DND-41 (cell line): ENCODE measurements at regions not wholly inside any gene's neighbourhood (a gene's known extent, or its start where the extent isn't known, plus 50 kb on each side); places are given as distances from the start of the nearest gene placed in this dataset.

ENCODE experiments used
- ATAC-seq: fragments of 200-7000 bp; cut with Tn5 transposase; 3 replicates; pipeline ENCODE4 v1.9.1; 2021; ENCODE audit warnings: low read depth; ENCODE audit not compliant: insufficient read depth
- DNase-seq: peaks from one replicate; pipeline ENCODE4 v3.0.0-alpha.2; 2020
- H2AFZ ChIP-seq: 2 replicates; pipeline ENCODE4 v1.6.0; 2012; ENCODE audit warnings: low read depth, low read length
- H3K27ac ChIP-seq: 2 replicates; pipeline ENCODE4 v1.5.1; 2012; ENCODE audit warnings: low read length, inconsistent platforms
- H3K27me3 ChIP-seq: fragments of 200-600 bp; sonication (generic); 2 replicates; pipeline ENCODE4 v1.6.0; 2012; ENCODE audit warnings: low read length, mild to moderate bottlenecking, inconsistent platforms; ENCODE audit not compliant: insufficient read depth, poor library complexity
- H3K36me3 ChIP-seq: 2 replicates; pipeline ENCODE4 v1.5.1; 2012; ENCODE audit warnings: low read length, inconsistent platforms; ENCODE audit not compliant: insufficient read depth
- H3K4me1 ChIP-seq: 2 replicates; pipeline ENCODE4 v1.5.1; 2012; ENCODE audit warnings: mild to moderate bottlenecking, low read length; ENCODE audit not compliant: insufficient read depth
- H3K4me2 ChIP-seq: 2 replicates; pipeline ENCODE4 v1.6.0; 2012; ENCODE audit warnings: mild to moderate bottlenecking, moderate library complexity, low read length, inconsistent platforms; ENCODE audit not compliant: insufficient read depth
- H3K4me3 ChIP-seq, 2 experiments: fragments of 200-600 bp in 1 of 2; shearing (Covaris generic) in 1 of 2; 2 replicates each; pipeline ENCODE4 v1.5.1; 2012 to 2016; ENCODE audit warnings: inconsistent platforms in 2 of 2, low read length in 2 of 2, mild to moderate bottlenecking in 2 of 2, low read depth in 1 of 2, moderate library complexity in 1 of 2
- H3K79me2 ChIP-seq: 2 replicates; pipeline ENCODE4 v1.6.0; 2012; ENCODE audit warnings: low read length, inconsistent platforms; ENCODE audit not compliant: insufficient read depth
- H3K9ac ChIP-seq: 2 replicates; pipeline ENCODE4 v1.6.0; 2012; ENCODE audit warnings: low read depth, mild to moderate bottlenecking, inconsistent platforms, low read length, moderate library complexity
- H3K9me3 ChIP-seq: 2 replicates; pipeline ENCODE4 v1.5.1; 2012; ENCODE audit warnings: low read length, moderate library complexity, mild to moderate bottlenecking, inconsistent platforms; ENCODE audit not compliant: insufficient read depth, severe bottlenecking
- H4K20me1 ChIP-seq: 2 replicates; pipeline ENCODE4 v1.6.0; 2012; ENCODE audit warnings: low read length; ENCODE audit not compliant: insufficient read depth
- EZH2 ChIP-seq: IDR thresholded peaks from 3 replicates; pipeline ENCODE4 v1.6.1; 2012; ENCODE audit warnings: borderline replicate concordance, low read depth, mild to moderate bottlenecking, moderate library complexity, low read length, inconsistent platforms; ENCODE audit not compliant: severe bottlenecking
- TF ChIP-seq, protein P1 (sequence below): IDR thresholded peaks from 2 replicates; pipeline ENCODE4 v1.5.1; 2012; ENCODE audit warnings: borderline replicate concordance, low read length, moderate library complexity, mild to moderate bottlenecking; ENCODE audit not compliant: poor library complexity, severe bottlenecking; ENCODE audit errors: extremely low read depth

DNA sequence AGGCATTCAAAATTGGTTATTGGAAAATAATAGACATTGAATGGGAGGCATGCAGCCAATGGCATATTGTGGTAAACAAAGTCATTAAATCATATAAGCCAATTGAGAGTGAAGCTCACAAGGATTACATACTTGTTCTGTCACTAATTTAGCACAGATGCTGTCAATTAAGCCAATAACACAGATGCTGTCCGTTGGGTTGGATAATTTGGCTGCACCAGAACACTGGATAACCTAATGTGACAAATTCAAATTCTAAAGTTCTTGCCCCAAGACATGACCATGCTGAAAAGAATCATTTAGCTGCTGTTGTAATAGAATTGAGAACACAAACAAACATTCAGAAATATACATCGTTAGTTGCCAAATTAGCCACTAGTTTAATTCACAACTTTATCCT lies 1796.4 kb downstream of the EFNA5 start:
- Histone ChIP-seq H3K79me2 (no peaks in the 10 kb centered on the region), H3K4me2 (no peak overlapping the region), H3K27me3 (no peaks in the 10 kb centered on the region), H3K9me3 (no peaks in the 10 kb centered on the region), H3K4me1 (no peaks in the 10 kb centered on the region), H3K27ac (no peak overlapping the region), H3K36me3 (no peaks in the 10 kb centered on the region), H3K9ac (no peak overlapping the region), H3K4me3 (no peak overlapping the region), H2AFZ (no peak overlapping the region), H4K20me1 (no peaks in the 10 kb centered on the region)
- ATAC-seq (no peak), DNase-seq (no peak)
- TF ChIP-seq EZH2: no peak
- TF ChIP-seq, protein P1, sequence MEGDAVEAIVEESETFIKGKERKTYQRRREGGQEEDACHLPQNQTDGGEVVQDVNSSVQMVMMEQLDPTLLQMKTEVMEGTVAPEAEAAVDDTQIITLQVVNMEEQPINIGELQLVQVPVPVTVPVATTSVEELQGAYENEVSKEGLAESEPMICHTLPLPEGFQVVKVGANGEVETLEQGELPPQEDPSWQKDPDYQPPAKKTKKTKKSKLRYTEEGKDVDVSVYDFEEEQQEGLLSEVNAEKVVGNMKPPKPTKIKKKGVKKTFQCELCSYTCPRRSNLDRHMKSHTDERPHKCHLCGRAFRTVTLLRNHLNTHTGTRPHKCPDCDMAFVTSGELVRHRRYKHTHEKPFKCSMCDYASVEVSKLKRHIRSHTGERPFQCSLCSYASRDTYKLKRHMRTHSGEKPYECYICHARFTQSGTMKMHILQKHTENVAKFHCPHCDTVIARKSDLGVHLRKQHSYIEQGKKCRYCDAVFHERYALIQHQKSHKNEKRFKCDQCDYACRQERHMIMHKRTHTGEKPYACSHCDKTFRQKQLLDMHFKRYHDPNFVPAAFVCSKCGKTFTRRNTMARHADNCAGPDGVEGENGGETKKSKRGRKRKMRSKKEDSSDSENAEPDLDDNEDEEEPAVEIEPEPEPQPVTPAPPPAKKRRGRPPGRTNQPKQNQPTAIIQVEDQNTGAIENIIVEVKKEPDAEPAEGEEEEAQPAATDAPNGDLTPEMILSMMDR: no peak

DNA sequence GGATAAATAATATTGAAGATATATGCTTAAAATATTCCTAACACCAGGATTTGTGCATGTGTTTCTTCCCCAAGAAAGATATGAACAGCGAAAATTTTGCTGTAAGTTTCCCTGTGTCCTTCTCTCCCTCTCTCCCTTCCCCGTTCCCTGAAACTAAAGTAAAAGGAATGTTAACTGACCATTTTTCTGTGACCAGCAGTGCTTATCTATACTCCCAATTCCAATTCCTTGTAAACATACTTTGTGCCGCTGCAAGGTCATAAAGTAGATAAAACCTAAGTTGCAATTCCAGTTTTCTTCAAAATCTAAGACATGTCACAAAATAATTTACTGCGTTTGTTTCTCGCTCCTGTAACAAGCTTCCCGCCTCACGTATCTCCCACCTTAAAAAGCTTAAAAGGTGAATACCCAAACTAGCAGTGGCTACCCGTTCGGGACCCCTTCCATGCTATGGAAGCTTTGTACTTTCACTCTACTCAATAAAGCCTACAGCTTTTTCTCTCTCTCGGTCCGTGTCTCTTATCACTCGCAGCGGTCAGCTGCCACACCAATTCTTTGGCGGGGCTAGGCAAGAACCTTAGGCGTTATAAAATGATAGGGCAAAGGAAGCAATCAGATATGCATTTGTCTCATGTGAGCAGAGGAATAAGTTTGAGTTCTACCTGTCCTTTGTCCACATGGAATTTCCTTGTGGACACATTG lies 1798.0 kb downstream of the EFNA5 start:
- Histone ChIP-seq H3K4me2 (no peak overlapping the region), H3K4me3 (no peak overlapping the region), H3K79me2 (no peaks in the 10 kb centered on the region), H3K27me3 (no peaks in the 10 kb centered on the region), H3K36me3 (no peaks in the 10 kb centered on the region), H3K27ac (no peak overlapping the region), H2AFZ (no peak overlapping the region), H4K20me1 (no peaks in the 10 kb centered on the region), H3K9me3 (no peaks in the 10 kb centered on the region), H3K9ac (no peak overlapping the region), H3K4me1 (no peaks in the 10 kb centered on the region)
- TF ChIP-seq, protein P1: no peak
- no peak for TF ChIP-seq EZH2
- DNase-seq (no peak), ATAC-seq (no peak)

DNA sequence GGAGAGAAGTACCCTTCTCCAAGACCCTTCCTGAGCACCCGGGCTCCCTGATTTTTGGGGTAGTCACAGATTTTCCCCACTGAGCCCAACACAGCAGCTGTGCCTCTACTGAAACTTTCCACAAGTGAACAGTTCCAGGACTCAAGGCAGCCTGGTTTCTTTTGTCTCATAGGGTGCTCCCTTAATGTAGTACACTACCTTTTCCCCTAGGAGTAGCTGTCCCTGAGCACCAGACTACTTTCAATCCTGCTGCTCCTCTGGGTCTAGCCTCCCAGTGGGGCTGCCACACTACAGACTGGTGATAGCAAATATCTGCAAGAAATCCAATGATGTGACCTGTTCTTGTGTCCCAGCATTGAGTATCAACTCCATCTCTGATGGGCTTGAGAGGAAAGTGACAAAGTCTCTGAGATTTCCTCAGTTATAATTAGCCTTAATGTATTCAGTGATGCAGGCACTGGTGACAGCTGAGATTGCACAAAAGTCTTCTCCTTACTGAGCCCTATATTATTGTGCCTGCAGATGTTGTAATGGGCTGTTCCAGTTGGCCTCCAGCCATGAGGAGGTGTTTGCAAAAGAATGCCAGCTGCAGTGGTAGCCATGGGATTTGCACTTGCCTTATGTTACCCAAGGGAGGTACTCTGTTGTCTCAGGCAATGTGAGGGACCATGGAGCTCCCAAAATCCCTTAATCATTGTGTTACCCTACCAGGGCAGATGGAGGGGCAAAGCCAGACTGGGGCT lies 1802.5 kb downstream of the EFNA5 start:
- no peaks in the 10 kb centered on the region for H3K79me2 ChIP-seq
- H3K4me1 ChIP-seq: no peaks in the 10 kb centered on the region
- H3K4me2 ChIP-seq: no peak overlapping the region
- H3K36me3 ChIP-seq: no peaks in the 10 kb centered on the region
- TF ChIP-seq, protein P1: no peak
- TF ChIP-seq EZH2: no peak
- no peak overlapping the region for H3K9ac ChIP-seq
- DNase-seq: no peak
- no peak overlapping the region for H3K4me3 ChIP-seq
- H3K9me3 ChIP-seq: no peaks in the 10 kb centered on the region
- H2AFZ ChIP-seq: no peak overlapping the region
- H3K27ac ChIP-seq: no peak overlapping the region
- no peak for ATAC-seq
- no peaks in the 10 kb centered on the region for H4K20me1 ChIP-seq
- H3K27me3 ChIP-seq: no peaks in the 10 kb centered on the region
